SU-DHL-6 (cell line): ENCODE measurements at regions not wholly inside any gene's neighbourhood (a gene's known extent, or its start where the extent isn't known, plus 50 kb on each side); places are given as distances from the start of the nearest gene placed in this dataset.

ENCODE experiments used
- H2AFZ ChIP-seq: fragments of 200-600 bp; sonication (generic); 2 replicates; pipeline ENCODE4 v1.6.1; 2014; ENCODE audit warnings: low read depth, mild to moderate bottlenecking, moderate library complexity, mixed read lengths, antibody characterized with exemption, low read length; ENCODE audit not compliant: severe bottlenecking
- H3F3A ChIP-seq: fragments of 200-600 bp; shearing (Covaris generic); 2 replicates; pipeline ENCODE4 v1.6.0; 2016; ENCODE audit warnings: antibody characterized with exemption, mild to moderate bottlenecking; ENCODE audit not compliant: insufficient read depth
- H3K27ac ChIP-seq: fragments of 200-600 bp; sonication (generic); 2 replicates; pipeline ENCODE4 v1.5.1; 2016; ENCODE audit warnings: low read depth, mild to moderate bottlenecking, low read length, moderate library complexity, mixed read lengths
- H3K27me3 ChIP-seq: fragments of 200-600 bp; sonication (generic), shearing (Covaris generic); 2 replicates; pipeline ENCODE4 v1.6.0; 2014; ENCODE audit warnings: mild to moderate bottlenecking, low read length
- H3K36me3 ChIP-seq: fragments of 200-600 bp; sonication (generic); 2 replicates; pipeline ENCODE4 v1.6.1; 2014; ENCODE audit warnings: mild to moderate bottlenecking, low read length, mixed read lengths
- H3K4me2 ChIP-seq: fragments of 300-600, 200-600 bp; shearing (Covaris generic), sonication (generic); 2 replicates; pipeline ENCODE4 v1.6.0; 2014; ENCODE audit warnings: low read length, low read depth, mild to moderate bottlenecking; ENCODE audit not compliant: poor library complexity, severe bottlenecking
- H3K4me3 ChIP-seq: fragments of 200-600 bp; sonication (generic); 2 replicates; pipeline ENCODE4 v1.5.1; 2014; ENCODE audit warnings: antibody characterized with exemption, low read length, mild to moderate bottlenecking, mixed read lengths; ENCODE audit not compliant: insufficient read depth, poor library complexity, severe bottlenecking
- H3K79me2 ChIP-seq: fragments of 200-600 bp; sonication (generic); 2 replicates; pipeline ENCODE4 v1.6.1; 2014; ENCODE audit warnings: mild to moderate bottlenecking, low read length, moderate library complexity; ENCODE audit not compliant: insufficient read depth
- H3K9ac ChIP-seq: fragments of 200-600 bp; sonication (generic); 2 replicates; pipeline ENCODE4 v1.7.0; 2014; ENCODE audit warnings: mild to moderate bottlenecking, low read length
- H3K9me2 ChIP-seq: fragments of 200-600 bp; sonication (generic); replicated peaks from 2 replicates; pipeline ENCODE4 v1.6.1; 2014; ENCODE audit warnings: low read length; ENCODE audit not compliant: insufficient read depth
- H3K9me3 ChIP-seq: fragments of 200-600 bp; sonication (generic); 2 replicates; pipeline ENCODE4 v1.6.1; 2014; ENCODE audit warnings: low read length, mixed read lengths; ENCODE audit not compliant: insufficient read depth
- H4K20me1 ChIP-seq: fragments of 200-600 bp; sonication (generic); 2 replicates; pipeline ENCODE4 v1.6.1; 2014; ENCODE audit warnings: low read depth, mild to moderate bottlenecking, antibody characterized with exemption, low read length, moderate library complexity, mixed read lengths
- EZH2phosphoT487 ChIP-seq: fragments of 200-600 bp; sonication (generic), shearing (Covaris generic); conservative IDR thresholded peaks from 2 replicates; pipeline ENCODE4 v1.6.1; 2018; ENCODE audit warnings: mild to moderate bottlenecking, antibody characterized with exemption, low read length, moderate library complexity, mixed read lengths
- TF ChIP-seq, protein P1 (sequence below): fragments of 200-600 bp; sonication (generic); IDR thresholded peaks from one replicate; pipeline ENCODE4 v1.5.1; 2017; ENCODE audit warnings: antibody characterized with exemption, mild to moderate bottlenecking, low read length, moderate library complexity; ENCODE audit not compliant: insufficient read depth, poor library complexity, severe bottlenecking

DNA sequence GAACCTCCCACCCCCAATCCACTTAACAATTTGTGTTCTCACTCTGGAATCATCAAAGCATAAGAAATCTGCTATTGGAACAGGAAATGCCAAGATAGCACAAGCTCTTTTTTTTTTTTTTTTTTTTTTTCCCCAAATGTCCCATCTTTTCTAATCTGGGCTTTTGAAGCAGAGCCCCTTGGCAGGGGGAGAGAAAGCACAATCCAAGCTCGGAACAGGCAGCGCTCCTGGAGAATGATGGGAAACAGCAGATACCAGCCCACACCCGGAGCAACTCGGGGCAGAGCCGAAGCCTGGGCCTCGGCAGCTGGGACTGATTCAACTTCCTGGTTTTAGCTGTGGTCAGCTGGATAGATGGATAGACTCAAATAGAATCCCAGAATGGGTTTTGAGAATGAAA lies 235.1 kb downstream of the QDPR start:
- Histone ChIP-seq H3F3A (no peaks in the 10 kb centered on the region), H3K9me2 (no peaks in the 10 kb centered on the region), H3K4me2 (no peak overlapping the region), H3K27me3 (no peaks in the 10 kb centered on the region), H3K9ac (no peak overlapping the region), H3K9me3 (no peaks in the 10 kb centered on the region), H3K27ac (no peak overlapping the region), H3K4me3 (no peak overlapping the region), H3K79me2 (no peaks in the 10 kb centered on the region), H4K20me1 (no peaks in the 10 kb centered on the region), H3K36me3 (no peaks in the 10 kb centered on the region), H2AFZ (no peak overlapping the region)
- no peak for TF ChIP-seq EZH2phosphoT487
- TF ChIP-seq, protein P1, sequence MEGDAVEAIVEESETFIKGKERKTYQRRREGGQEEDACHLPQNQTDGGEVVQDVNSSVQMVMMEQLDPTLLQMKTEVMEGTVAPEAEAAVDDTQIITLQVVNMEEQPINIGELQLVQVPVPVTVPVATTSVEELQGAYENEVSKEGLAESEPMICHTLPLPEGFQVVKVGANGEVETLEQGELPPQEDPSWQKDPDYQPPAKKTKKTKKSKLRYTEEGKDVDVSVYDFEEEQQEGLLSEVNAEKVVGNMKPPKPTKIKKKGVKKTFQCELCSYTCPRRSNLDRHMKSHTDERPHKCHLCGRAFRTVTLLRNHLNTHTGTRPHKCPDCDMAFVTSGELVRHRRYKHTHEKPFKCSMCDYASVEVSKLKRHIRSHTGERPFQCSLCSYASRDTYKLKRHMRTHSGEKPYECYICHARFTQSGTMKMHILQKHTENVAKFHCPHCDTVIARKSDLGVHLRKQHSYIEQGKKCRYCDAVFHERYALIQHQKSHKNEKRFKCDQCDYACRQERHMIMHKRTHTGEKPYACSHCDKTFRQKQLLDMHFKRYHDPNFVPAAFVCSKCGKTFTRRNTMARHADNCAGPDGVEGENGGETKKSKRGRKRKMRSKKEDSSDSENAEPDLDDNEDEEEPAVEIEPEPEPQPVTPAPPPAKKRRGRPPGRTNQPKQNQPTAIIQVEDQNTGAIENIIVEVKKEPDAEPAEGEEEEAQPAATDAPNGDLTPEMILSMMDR = no peak

DNA sequence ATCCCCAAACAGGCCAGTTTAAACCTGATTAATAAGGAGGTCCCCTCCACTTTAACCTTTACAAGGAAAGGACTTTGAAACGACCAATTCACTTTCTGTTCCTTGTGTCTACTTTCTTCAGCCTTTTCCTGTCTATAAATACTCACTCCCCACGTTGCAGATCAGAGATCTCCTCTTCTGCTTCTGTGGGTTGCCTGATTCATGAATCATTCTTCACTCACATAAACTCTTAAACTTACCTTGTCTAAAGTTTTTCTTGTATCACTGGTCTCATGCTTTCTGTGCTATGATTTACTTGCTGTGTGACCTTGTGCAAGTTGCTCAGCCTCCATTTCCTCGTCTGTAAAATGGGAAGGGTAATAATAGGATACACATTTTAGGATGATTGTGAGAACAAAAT lies 236.1 kb downstream of the QDPR start:
- H3K79me2 ChIP-seq = no peaks in the 10 kb centered on the region
- TF ChIP-seq, protein P1 = no peak
- no peak for TF ChIP-seq EZH2phosphoT487
- no peak overlapping the region for H3K4me2 ChIP-seq

DNA sequence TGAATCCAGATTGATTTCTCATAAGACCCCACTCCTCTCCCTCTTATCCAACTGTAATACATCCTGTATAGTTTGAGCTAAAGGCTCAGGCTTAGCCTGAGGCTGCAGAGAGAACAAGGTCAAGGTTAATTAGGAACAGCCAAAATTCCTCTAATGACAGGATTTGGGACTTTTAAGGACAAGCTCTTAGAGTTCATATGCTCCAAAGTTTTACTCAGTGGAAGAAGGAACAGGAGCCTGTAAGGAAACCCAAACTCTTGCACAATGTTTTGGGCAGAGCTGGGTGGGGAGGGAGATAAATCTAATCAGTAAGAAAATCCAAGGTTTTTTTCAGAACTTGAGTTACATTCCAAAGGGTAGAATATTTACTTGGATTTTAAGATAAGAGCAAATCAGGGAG lies 238.8 kb downstream of the QDPR start:
- Histone ChIP-seq H4K20me1 (no peaks in the 10 kb centered on the region), H3K79me2 (no peaks in the 10 kb centered on the region), H3K27ac (no peak overlapping the region), H3K9me2 (no peaks in the 10 kb centered on the region), H3F3A (no peaks in the 10 kb centered on the region), H3K27me3 (no peaks in the 10 kb centered on the region), H3K4me2 (no peak overlapping the region), H3K4me3 (no peak overlapping the region), H3K9me3 (no peaks in the 10 kb centered on the region), H3K36me3 (no peaks in the 10 kb centered on the region), H3K9ac (no peak overlapping the region), H2AFZ (no peak overlapping the region)
- TF ChIP-seq, protein P1 = no peak
- TF ChIP-seq EZH2phosphoT487 = no peak

More for the DNA sequence above, 236.1 kb downstream of the QDPR start:
- Histone ChIP-seq H2AFZ (no peak overlapping the region), H3F3A (no peaks in the 10 kb centered on the region), H3K9ac (no peak overlapping the region), H3K36me3 (no peaks in the 10 kb centered on the region), H3K27ac (no peak overlapping the region), H3K9me3 (no peaks in the 10 kb centered on the region), H4K20me1 (no peaks in the 10 kb centered on the region), H3K27me3 (no peaks in the 10 kb centered on the region), H3K9me2 (no peaks in the 10 kb centered on the region), H3K4me3 (no peak overlapping the region)
